Stimulated activated CD4-positive, alpha-beta T cell treated with anti-CD3 and anti-CD28 coated beads, TNF-alpha, amount 100 ng/mL, for 1 hour (primary cell): ENCODE measurements at regions not wholly inside any gene's neighbourhood (a gene's known extent, or its start where the extent isn't known, plus 50 kb on each side); places are given as distances from the start of the nearest gene placed in this dataset.

Source experiments
- DNase-seq, 3 donors: peaks; one replicate each; pipeline ENCODE4 v3.0.0-alpha.2; 2020; ENCODE audit warnings: low read depth in 3 of 3, low spot score in 1 of 3

DNA sequence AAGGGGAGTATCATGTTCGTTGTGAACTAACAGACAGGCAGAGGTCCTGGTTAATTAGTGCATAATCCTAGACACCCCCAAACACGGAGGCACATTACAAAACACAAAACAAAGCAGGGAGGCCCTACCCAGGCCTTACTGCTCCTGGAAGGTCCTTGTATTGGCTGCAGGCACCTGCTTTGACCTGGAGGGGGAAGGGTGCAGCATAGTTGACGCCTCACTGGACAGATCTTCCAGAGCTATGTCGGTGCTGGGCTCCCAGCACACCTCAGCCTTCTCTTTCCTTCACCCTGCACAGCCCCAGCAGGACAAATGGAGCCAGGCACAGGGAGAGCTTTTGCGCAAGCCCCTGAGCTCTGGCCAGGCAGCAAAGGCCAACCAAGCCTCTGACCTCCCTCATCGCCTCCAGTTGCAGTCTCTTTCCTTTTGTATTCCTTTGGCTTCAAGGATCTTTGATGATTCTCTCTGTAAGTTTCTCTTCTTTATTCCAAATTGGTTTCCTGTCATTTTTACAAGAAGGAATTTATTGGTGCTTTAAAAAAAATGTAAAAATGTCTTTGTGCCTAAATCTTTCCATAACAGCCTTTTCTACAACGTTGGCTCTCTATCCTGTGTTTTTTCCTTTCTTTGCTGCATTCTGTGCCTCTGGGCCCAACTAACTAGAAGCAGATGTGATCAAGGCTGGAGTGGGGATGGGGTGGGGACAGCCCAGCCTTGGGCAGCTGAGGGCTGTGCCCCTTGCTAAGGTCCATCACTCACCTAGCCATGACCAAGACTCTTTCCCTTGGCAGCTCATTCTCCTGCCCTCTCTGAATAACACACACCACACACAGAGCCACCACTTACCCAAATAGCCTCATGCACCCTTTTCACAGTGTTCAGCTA, 317.1 kb upstream of the NPVF start:
- no peak for DNase-seq

DNA sequence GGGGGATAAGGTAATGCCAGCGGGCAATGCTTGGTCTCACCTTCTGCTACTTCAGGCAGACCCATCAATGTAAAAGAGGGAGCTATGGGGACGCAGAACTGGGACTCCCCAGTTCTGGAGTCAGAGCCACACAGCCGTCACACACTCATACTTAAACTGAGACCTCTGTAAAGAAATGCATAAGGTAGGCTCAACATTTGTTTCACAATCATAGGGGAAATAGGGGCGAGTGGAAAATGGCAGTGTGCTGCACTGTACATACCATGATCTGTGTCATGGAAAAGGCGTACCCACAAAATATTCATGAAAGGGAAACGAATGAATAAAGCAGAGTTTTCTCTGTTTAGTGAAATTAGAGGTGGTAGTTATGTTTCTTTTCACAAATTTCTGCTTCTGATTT, 318.0 kb upstream of the NPVF start:
- DNase-seq: no peak

DNA sequence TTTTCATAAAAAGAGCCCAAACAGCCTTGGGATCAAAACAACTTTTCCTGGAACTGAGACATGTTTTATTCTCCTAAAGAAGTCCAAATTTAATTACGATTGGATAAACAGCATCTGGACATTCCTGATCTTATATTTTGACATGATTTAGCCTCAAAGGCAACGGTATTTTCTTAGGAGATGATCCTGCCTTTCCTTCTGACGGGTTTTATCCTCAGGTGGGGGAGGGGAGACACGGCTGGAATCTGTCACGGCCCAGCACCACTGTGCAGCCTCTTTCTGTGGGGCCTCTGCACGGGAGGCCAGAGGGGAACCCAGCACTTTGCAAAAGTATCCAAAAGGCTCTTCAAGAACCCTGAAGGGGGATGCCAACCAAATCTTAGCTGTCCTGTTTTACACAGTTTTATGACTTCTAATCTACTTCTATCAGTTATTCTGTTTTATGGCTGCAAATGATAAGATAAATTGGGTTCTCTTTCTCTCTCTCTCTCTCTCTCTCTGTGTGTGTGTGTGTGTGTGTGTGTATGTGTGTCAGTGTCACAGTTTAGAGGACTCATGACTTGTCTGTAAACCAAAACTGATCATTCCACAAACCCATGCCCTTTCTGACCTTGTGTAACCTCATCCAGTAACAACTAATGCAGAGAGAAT, 321.1 kb upstream of the NPVF start:
- DNase-seq: no peak

DNA sequence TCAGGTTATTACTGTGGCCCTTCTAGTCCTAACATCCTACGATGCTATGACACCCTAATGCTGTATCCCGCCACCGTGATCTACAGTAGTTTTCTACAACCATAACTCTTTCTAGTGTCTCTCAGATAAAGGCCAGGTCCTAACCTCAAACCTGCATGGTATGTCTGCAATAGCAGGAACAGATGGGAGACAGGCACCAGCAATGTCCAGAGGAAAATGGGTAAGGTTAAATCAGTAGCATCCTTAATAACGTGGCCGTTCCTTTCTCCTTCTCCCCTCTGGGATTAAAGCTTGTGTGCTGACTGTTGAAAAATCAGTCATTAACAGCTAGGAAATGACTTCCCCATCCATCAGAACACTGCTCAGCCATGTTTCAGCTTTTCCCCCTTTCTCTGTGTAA, 321.9 kb upstream of the NPVF start:
- no peak for DNase-seq

DNA sequence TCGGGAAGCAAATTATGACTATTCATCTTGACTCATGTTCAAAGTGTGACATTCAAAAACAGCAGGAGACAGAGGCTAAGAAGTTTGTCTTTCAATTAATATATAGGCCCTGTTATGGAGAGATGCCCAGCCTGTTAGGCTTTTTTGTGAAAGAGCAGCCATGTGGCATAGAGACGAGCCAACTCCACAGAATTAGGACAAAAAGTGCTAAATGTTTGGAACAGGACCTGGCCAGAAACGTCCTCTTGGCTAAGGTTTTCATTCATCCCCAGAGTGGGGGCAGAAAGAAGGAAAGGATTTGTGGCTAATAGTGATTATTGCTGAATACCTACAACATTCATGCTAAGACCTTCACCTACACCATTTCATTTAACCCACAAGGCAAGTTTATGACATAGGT, 324.7 kb upstream of the NPVF start:
- DNase-seq: no peak

DNA sequence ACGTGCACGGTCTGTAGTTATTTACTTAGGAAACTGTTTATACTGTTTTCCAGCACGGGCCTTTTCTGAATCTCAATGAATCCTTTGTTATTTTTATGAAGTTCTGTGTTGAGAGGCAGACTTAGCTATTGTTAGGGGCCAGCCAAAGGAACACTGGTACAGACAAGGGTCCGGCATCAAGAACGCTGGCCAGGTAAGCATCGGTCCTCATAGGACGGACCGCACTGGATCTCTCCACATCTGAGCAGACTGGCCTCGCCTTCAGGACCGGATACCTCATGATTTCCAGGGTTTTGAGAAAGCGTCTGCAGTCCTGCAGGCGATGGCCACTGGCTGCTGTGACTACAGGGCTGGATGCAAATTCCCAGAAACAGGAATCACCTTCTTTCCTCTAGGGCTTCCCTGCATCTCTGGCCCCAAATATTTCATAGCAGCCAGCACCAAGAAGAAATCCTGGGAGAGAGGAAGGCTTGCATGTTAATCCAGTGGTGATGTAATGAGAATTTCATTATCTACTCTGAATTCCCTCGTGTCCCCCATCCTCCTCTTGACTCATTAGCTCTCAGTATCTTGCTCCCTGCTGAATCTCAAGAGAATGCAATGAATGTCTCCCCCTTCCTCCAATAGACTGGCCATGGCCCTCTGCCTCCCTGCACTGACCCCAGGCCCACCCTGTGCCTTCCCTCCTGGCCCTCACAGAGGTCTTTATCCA, 325.4 kb upstream of the NPVF start:
- no peak for DNase-seq

DNA sequence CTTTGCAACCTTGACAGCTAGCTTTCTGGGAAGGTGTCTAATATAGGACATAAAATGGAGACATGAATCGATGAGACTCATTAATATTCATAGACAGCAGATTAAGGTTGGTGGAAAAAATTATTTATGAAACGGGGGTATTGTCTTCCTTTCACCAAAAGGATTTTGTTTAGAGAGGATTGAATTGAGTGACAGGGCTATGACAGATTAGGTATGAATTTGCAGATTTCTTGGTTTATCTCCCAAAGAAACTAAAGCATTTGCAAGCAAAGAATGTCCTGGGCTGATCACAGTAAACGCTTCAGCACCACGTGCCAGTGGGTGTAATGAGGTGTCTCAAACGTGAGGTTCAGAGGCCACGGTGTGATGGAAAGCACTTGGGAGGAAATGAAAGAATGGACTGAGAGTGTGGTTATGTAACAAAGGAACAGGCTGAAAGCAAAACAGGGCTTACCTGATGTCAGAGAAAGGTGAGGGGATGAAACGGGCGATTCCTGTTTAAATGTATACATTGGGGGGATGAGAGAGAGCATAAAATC, 329.2 kb upstream of the NPVF start:
- DNase-seq: no peak

DNA sequence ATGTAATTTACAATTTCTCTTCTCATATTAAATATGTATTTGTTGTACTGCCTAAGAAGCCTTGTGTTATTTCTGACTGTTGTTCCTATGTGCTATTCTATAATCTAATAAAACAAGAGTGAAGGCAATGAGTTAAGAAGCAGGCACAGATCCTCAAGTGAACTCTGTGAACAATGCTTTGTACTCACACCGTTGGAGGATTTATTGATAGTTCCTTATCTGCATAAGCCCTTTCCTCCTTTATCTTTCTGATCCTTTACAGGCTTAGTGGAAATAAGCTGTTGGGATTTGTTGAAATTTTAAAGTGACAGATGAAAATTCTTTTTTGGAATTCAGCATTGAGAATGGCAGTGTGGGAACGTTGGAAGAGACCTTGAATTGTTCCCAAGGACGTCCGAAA, 329.6 kb upstream of the NPVF start:
- no peak for DNase-seq

DNA sequence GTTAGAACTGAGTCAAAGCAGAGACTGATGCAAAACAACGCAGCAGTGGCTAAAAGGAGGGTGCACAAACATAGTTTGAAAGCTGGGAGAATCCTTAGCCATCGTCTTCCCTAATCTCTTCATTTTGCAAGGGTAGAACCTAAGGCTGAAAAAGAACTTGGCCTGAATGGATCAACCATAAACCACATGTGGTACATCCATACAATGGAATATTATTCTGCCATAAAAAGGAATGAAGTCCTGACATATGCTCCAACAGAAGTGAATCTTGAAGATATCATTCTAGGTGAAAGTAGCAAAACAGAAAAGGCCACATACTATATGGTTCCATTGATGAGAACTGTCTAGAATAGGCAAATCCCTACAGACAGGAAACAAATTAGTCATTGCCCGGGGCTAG, 330.3 kb upstream of the NPVF start:
- DNase-seq: no peak

DNA sequence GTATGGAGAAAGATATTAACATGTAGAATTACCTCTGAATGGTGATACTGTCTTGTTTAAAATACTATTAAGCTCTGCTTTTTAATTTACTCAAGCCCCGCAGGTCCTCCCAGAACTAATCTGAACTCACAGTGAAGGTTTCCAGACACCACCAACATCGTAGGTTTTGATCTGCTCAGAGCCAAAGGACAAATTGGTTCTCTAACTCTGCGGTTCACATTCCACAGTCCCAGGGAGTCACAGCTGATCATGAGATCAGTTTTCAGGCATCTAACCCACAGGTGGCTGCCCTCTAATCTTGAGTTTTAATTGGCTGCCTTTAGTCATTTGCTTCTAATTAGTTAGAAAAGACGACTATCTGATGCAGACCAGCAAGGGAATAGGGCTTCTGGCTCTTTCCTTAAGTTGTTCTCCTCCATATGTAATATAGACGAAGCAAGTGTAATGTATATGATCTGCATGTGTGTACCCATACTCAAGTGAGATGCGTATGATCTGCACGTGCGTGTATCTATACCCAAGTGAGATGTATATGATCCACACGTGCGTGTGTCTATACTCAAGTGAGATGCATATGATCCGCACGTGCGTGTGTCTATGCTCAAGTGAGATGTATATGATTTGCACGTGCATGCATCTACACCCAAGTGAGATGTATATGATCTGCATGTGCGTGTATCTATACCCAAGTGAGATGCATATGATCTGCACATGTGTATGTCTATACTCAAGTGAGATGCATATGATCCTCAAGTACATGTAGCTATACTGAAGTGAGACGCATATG, 331.5 kb upstream of the NPVF start:
- DNase-seq: no peak

DNA sequence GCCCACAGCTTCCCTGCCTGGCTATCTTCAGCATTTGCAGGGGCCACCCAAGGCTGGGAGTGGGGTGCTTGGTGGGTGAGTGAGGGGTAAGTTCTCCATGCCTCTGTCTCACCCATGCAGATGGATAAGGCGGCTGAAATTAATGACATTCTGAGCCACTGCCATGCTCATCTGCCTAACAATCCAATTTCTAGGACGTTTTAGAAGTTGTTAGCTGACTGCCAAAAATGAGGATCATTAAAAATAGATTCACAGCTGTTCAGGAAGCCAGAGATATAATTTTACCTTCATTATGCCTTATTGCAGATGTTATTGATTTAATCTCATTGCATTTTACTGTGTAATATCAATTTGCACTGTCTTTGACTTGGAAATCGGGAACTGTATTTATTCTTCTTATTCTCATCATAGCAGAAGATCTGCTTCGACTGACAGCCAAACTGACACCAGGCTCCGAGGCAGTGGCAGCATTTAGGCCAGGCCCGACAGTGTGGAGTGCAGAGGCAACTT, 334.4 kb upstream of the NPVF start:
- DNase-seq: no peak

DNA sequence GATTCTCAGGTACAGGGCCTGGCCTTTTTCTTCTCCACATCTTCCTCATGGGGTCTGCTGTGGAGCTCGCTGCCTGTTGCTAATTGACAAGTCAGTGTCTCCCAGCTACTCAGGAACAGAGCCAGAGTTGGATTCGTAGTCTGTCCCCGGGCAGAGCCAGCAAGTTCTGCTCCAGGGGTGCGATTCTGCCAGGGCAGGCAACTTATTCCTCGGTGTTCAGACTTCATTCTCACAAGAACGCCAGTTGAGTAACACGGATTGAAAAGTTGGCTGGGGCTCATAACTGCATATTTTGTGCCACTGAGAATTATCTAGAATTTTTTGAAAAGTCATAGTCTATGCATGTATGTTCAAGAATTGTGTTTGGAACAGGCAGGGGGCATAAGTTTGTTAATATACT, 336.7 kb upstream of the NPVF start:
- DNase-seq: no peak

DNA sequence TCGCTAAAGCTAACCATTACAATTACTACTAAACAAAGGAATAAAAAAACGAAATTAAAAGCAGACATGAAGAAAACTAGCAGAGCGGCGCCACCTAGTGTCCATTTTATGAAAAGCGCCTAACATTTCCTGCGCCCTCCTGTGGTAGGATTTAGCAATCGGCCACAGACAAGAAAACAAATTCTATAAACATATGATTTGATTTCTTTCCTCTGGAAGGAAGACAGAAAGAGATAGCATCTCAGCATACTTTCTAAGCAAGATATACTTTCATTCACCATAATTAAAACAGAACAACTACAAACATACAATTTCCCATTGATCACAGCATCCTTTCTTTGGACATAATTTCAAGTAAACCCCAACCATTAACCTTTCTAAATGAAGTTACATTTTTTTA, 337.7 kb upstream of the NPVF start:
- DNase-seq: peak in 2 of 3 donors; percentile 42 to 47

DNA sequence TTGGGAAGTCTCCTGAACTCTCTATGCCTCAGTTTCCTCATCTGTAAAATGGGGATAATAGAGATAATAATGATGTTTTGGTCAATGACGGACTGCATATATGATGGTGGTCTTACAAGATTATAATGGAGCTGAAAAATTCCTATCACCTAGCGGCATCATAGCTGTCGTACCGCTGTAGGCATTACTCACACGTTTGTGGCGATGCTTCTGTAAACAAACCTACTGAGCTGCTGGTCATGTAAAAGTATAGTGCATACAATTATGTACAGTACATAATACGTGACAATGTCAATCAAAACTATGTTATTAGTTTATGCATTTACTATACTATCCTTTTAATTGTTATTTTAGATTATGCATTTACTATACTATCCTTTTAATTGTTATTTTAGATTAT, 339.1 kb upstream of the NPVF start:
- no peak for DNase-seq

DNA sequence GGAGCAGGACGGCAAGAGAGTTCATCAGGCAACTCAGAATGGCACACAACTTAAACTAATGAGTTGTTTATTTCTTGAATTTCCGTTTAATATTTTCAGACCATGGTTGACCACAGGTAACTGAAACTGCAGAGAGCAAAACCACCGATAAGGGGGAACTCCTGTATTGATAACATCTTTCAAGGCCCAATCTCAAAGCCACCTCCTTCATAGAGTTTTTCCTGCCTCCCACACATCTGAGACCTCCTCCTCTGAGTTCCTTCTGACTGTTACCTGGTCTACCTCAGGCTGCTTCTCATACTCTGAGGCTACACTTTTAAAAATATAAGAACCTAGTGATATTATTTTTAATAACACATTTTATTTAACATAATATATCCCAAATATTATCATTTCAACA, 341.5 kb upstream of the NPVF start:
- DNase-seq: no peak

DNA sequence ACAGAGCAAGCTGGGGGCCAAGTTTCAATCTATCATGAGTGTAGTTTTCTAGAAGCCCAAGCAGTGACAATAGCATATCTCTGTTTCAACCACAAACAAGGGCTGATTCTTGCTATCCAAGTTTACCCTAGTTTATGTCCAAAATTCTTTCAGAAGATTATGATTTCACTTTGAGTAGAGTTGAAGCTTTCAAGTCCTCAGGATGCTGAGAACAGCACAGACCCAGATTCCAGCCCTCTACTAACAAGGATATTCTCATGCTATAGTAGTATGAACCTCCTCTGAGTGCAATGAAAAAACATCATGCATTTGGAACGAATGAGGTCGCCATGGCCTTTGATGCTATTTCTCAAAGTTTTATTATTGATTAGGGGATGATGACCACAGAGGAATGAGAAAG, 344.1 kb upstream of the NPVF start:
- DNase-seq: no peak

DNA sequence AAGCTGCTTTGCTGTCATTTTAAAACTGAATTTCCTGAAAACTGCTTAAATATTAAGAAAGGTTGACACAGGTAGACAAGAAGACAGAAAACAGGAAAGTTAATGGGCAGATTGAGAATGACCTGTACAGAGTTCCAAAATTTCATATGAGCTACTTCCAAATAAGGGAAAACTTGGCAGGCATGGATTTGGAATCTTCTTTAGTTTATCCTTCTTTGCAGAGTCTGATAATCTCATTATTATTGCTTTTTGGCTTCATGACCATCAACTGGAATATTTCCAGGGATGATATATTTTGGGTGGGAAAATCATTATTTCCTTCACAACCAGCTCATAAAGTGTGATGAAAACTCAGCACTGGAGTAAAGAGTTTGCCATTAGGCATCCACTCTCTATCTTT, 346.5 kb upstream of the NPVF start:
- DNase-seq: no peak

DNA sequence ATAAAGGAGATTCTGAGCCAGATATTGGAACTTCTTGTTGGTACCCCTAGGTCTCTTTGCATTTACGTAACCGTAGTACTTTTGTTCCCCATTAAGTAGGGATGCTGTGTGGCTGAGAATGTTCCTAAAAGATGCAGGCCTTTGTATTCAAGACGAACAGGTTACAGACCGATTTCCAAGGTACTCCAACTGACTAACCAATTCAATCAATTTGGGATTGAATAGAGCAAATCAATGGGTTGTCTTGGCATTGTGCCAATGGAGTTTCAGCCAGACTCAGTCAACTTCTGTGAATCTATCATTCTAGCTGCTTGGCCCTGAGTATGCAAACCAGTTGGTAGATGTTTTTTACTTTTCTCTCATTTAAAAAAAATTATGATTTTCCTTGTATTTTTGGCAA, 347.3 kb upstream of the NPVF start:
- DNase-seq: no peak

DNA sequence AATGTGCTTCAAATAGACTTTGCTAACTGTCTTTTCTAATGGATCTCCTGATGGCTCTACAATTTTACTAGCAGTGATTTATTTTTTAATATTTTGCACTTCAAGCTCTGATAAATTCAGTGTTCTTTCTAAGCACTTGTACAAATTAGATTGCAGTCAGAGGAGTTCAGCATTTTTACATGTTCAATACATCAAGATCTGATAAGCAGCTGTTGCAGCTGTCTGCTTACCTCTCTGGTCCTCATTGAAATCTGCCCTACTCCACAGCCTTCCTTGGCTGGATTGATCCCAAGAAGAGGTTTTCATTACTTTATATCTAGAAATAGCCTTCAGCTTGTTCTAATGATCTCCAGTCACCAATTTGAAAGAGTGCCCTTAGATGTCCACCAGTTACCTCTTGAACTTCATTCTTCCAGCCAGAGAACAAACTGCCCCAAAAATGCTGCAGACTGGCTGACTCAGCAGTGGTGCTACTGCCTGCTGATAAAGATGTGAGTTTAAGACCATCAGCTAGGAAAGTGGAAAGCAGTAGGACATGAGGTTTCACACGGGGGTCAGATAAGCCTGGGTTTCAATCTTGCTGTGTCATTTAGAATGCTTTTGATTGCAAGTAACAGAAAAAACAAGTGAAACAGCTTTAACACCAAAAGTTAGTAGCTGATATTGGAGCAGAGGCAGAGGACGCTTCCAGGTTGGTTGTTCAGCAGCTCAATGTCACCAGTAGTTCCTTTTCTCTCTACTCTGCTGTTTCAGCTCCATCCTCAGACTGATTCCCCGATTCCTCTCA, 350.9 kb upstream of the NPVF start:
- DNase-seq: no peak

DNA sequence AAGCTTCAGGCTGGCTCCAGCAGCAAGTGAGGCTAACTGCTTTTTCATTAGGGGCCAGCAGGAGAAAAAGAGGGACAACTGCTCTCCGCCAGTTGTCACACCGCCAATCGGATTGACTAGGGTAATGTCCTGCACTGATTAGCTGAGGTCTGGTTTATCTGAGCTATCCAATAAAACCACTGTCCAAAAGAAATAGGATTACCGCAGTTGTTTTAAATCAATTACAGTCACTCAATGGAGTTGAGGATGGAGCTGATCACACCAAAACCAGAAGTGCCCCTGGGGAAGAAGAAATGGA, 351.4 kb upstream of the NPVF start:
- no peak for DNase-seq
